Prostate gland (tissue), 2 donors: ENCODE measurements at regions not wholly inside any gene's neighbourhood (a gene's known extent, or its start where the extent isn't known, plus 50 kb on each side); places are given as distances from the start of the nearest gene placed in this dataset.

Source experiments
- POLR2AphosphoS5 ChIP-seq: sonication (generic); formaldehyde crosslinking; IDR thresholded peaks from one replicate; pipeline ENCODE4 v1.6.1; 2017; ENCODE audit warnings: antibody characterized with exemption
- TF ChIP-seq, protein P1 (sequence below), 4 experiments: fragments of 200-600 bp in 2 of 4; fragments of 450-650 bp in 2 of 4; sonication (generic) in 2 of 4; IDR thresholded peaks; 1 replicate in 3 of 4; 2 replicates in 1 of 4; pipeline ENCODE4 v1.5.1; 2016 to 2019; ENCODE audit warnings: antibody characterized with exemption in 4 of 4, mild to moderate bottlenecking in 2 of 4, moderate library complexity in 2 of 4

DNA sequence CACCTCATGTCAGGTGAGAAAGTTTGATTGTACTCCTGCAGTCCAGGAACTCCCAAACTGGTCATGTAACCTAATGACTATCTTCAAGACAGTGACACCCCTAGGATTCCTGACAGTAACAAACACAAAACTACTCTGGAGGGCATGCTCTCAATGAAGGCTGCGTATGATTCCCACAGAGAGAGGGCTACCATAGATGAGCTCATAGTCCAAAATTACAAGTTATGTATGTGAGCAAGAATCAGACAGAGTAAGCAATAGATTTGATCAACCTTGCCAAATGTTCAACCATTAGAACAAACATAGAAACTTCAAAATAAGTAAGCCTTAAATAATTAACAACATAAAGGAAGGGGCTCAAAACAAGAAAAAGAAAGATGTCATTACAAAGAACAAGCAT is 158.1 kb downstream of the COPRS start:
- TF ChIP-seq, protein P1, sequence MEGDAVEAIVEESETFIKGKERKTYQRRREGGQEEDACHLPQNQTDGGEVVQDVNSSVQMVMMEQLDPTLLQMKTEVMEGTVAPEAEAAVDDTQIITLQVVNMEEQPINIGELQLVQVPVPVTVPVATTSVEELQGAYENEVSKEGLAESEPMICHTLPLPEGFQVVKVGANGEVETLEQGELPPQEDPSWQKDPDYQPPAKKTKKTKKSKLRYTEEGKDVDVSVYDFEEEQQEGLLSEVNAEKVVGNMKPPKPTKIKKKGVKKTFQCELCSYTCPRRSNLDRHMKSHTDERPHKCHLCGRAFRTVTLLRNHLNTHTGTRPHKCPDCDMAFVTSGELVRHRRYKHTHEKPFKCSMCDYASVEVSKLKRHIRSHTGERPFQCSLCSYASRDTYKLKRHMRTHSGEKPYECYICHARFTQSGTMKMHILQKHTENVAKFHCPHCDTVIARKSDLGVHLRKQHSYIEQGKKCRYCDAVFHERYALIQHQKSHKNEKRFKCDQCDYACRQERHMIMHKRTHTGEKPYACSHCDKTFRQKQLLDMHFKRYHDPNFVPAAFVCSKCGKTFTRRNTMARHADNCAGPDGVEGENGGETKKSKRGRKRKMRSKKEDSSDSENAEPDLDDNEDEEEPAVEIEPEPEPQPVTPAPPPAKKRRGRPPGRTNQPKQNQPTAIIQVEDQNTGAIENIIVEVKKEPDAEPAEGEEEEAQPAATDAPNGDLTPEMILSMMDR (IDR thresholded peaks at IDR 0.05): no peak
- TF ChIP-seq POLR2AphosphoS5: no peak
